SK-N-SH treated with all-trans-retinoic acid at 6 μM for 48 hours (cell line): ENCODE measurements at regions not wholly inside any gene's neighbourhood (a gene's known extent, or its start where the extent isn't known, plus 50 kb on each side); places are given as distances from the start of the nearest gene placed in this dataset.

Experiments used
- ARNTL ChIP-seq: fragments of 450-650 bp; formaldehyde crosslinking; IDR thresholded peaks from 2 replicates; pipeline ENCODE4 v1.5.0; 2020; ENCODE audit warnings: low read depth, mild to moderate bottlenecking, moderate library complexity, borderline replicate concordance
- GLIS3 ChIP-seq: fragments of 250-450 bp; sonication (Bioruptor Pico); IDR thresholded peaks from 2 replicates; pipeline ENCODE4 v1.5.0; 2020; ENCODE audit warnings: mild to moderate bottlenecking, moderate library complexity
- ISL1 ChIP-seq: fragments of 250-450 bp; sonication (Bioruptor Pico); IDR thresholded peaks from 2 replicates; pipeline ENCODE4 v2.1.2; 2022; ENCODE audit warnings: mild to moderate bottlenecking, moderate library complexity
- OSR1 ChIP-seq: fragments of 250-450 bp; sonication (Bioruptor Pico); IDR thresholded peaks from 2 replicates; pipeline ENCODE4 v1.8.0; 2022; ENCODE audit warnings: moderate library complexity, mild to moderate bottlenecking, inconsistent platforms
- POU6F1 ChIP-seq: fragments of 250-450 bp; sonication (Bioruptor Pico); IDR thresholded peaks from 2 replicates; pipeline ENCODE4 v1.8.0; 2021; ENCODE audit warnings: low read depth, mild to moderate bottlenecking, moderate library complexity, borderline replicate concordance
- RARB ChIP-seq: fragments of 250-450 bp; sonication (Bioruptor Pico); IDR thresholded peaks from 2 replicates; pipeline ENCODE4 v1.8.0; 2021; ENCODE audit warnings: mild to moderate bottlenecking, moderate library complexity
- TCF4 ChIP-seq: fragments of 250-450 bp; sonication (Bioruptor Pico); IDR thresholded peaks from 2 replicates; pipeline ENCODE4 v1.8.0; 2021; ENCODE audit warnings: mild to moderate bottlenecking, moderate library complexity, borderline replicate concordance
- TOX ChIP-seq: fragments of 250-450 bp; sonication (Bioruptor Pico); IDR thresholded peaks from 2 replicates; pipeline ENCODE4 v1.8.0; 2021; ENCODE audit warnings: mild to moderate bottlenecking, moderate library complexity, borderline replicate concordance
- TSHZ2 ChIP-seq: fragments of 250-450 bp; sonication (Bioruptor Pico); IDR thresholded peaks from 2 replicates; pipeline ENCODE4 v1.5.0; 2020; ENCODE audit warnings: mild to moderate bottlenecking, moderate library complexity
- ZFP30 ChIP-seq: fragments of 450-650 bp; formaldehyde crosslinking; IDR thresholded peaks from 2 replicates; pipeline ENCODE4 v1.5.0; 2022; ENCODE audit warnings: mild to moderate bottlenecking, moderate library complexity
- ZNF565 ChIP-seq: fragments of 450-650 bp; formaldehyde crosslinking; conservative IDR thresholded peaks from 2 replicates; pipeline ENCODE4 v1.5.0; 2020; ENCODE audit warnings: low read depth, mild to moderate bottlenecking, moderate library complexity

GRCh38 chr3:162740941-162741596 is 1244.5 kb downstream of the OTOL1 start:
- TF ChIP-seq GLIS3 (CRISPR knock-in tag) (no peak), TSHZ2 (CRISPR knock-in tag) (no peak), RARB (CRISPR knock-in tag) (no peak), ARNTL (CRISPR knock-in tag) (no peak), POU6F1 (CRISPR knock-in tag) (0 out of 2 replicates have a peak, but pooled peaks have one; percentile 27), ZNF565 (no peak), ZFP30 (no peak), ISL1 (CRISPR knock-in tag) (peak; percentile 97), TOX (no peak; the same call in 1 of the 2 replicates), OSR1 (no peak), TCF4 (CRISPR knock-in tag) (no peak)
